ENCODE measurements at regions not wholly inside any gene's neighbourhood (a gene's known extent, or its start where the extent isn't known, plus 50 kb on each side); places are given as distances from the start of the nearest gene placed in this dataset.
"Not testable (repeated sequence)": the region's sequence is repeated elsewhere in the genome, so short reads cannot be mapped to it uniquely, and the experiment has no call there.

- DNase-seq (ENCODE audit: low read depth in 1 of 2, low spot score in 1 of 2): no peak
- H3K4me3 ChIP-seq (replicated peaks; ENCODE audit: insufficient read depth, low read length): no peak overlapping the region
- TF ChIP-seq REST (IDR thresholded peaks at IDR 0.05; ENCODE audit: insufficient replicate concordance, low read depth) (no peak), SPI1 (IDR thresholded peaks at IDR 0.05; ENCODE audit: borderline replicate concordance, low read depth) (no peak), GABPA (IDR thresholded peaks at IDR 0.05; ENCODE audit: low read depth) (no peak), CTCF (IDR thresholded peaks at IDR 0.05; ENCODE audit: insufficient read depth, low read length) (no peak), POLR2AphosphoS5 (IDR thresholded peaks at IDR 0.05; ENCODE audit: low read depth) (no peak)
Observed at GRCh38 chr3:124149081-124149480, 157.2 kb upstream of the ROPN1 start.

GRCh38 chr3:124149771-124150170 is 157.8 kb upstream of the ROPN1 start:
- DNase-seq (ENCODE audit: low read depth in 1 of 2, low spot score in 1 of 2): no peak
- Histone ChIP-seq H3K4me3 (replicated peaks; ENCODE audit: insufficient read depth, low read length) (no peak overlapping the region), H3K27ac (replicated peaks) (no peak overlapping the region), H3K27me3 (ENCODE audit: insufficient read depth, poor library complexity, severe bottlenecking) (peaks cover 4% of the 10 kb centered on the region)
- TF ChIP-seq CTCF (IDR thresholded peaks at IDR 0.05; ENCODE audit: insufficient read depth, low read length) (no peak), REST (IDR thresholded peaks at IDR 0.05; ENCODE audit: insufficient replicate concordance, low read depth) (no peak), GABPA (IDR thresholded peaks at IDR 0.05; ENCODE audit: low read depth) (no peak), SPI1 (IDR thresholded peaks at IDR 0.05; ENCODE audit: borderline replicate concordance, low read depth) (no peak), POLR2AphosphoS5 (IDR thresholded peaks at IDR 0.05; ENCODE audit: low read depth) (no peak)

More at GRCh38 chr3:124149081-124149480, 157.2 kb upstream of the ROPN1 start:
- peaks cover 4% of the 10 kb centered on the region for H3K27me3 ChIP-seq (ENCODE audit: insufficient read depth, poor library complexity, severe bottlenecking)
- H3K27ac ChIP-seq (replicated peaks): no peak overlapping the region

- H3K27me3 ChIP-seq (ENCODE audit: insufficient read depth, poor library complexity, severe bottlenecking); H3K4me3 ChIP-seq (replicated peaks; ENCODE audit: insufficient read depth, low read length); DNase-seq (ENCODE audit: low read depth in 1 of 2, low spot score in 1 of 2); H3K27ac ChIP-seq (replicated peaks): not testable (repeated sequence)
Observed at GRCh38 chr3:124152891-124153290, 161.0 kb upstream of the ROPN1 start.

- H3K27ac ChIP-seq (replicated peaks): no peak overlapping the region
- TF ChIP-seq SPI1 (IDR thresholded peaks at IDR 0.05; ENCODE audit: borderline replicate concordance, low read depth) (no peak), POLR2AphosphoS5 (IDR thresholded peaks at IDR 0.05; ENCODE audit: low read depth) (no peak)
- H3K27me3 ChIP-seq (ENCODE audit: insufficient read depth, poor library complexity, severe bottlenecking): no peaks in the 10 kb centered on the region
Observed at GRCh38 chr3:124156866-124157712, 165.2 kb upstream of the ROPN1 start.

GRCh38 chr3:124157748-124158147 is 165.8 kb upstream of the ROPN1 start:
- no peak for DNase-seq (ENCODE audit: low read depth in 1 of 2, low spot score in 1 of 2)
- TF ChIP-seq SPI1 (IDR thresholded peaks at IDR 0.05; ENCODE audit: borderline replicate concordance, low read depth): no peak
- no peak for TF ChIP-seq GABPA (IDR thresholded peaks at IDR 0.05; ENCODE audit: low read depth)
- no peak for TF ChIP-seq REST (IDR thresholded peaks at IDR 0.05; ENCODE audit: insufficient replicate concordance, low read depth)
- no peak for TF ChIP-seq POLR2AphosphoS5 (IDR thresholded peaks at IDR 0.05; ENCODE audit: low read depth)
- no peak for TF ChIP-seq CTCF (IDR thresholded peaks at IDR 0.05; ENCODE audit: insufficient read depth, low read length)
- no peak overlapping the region for H3K27ac ChIP-seq (replicated peaks)
- no peaks in the 10 kb centered on the region for H3K27me3 ChIP-seq (ENCODE audit: insufficient read depth, poor library complexity, severe bottlenecking)
- no peak overlapping the region for H3K4me3 ChIP-seq (replicated peaks; ENCODE audit: insufficient read depth, low read length)

More at GRCh38 chr3:124156866-124157712, 165.2 kb upstream of the ROPN1 start:
- no peak for DNase-seq (ENCODE audit: low read depth in 1 of 2, low spot score in 1 of 2)
- no peak overlapping the region for H3K4me3 ChIP-seq (replicated peaks; ENCODE audit: insufficient read depth, low read length)
